GM19467 (cell line): ENCODE measurements at regions not wholly inside any gene's neighbourhood (a gene's known extent, or its start where the extent isn't known, plus 50 kb on each side); places are given as distances from the start of the nearest gene placed in this dataset.
A peak's percentile ranks its signal among the peaks of the same experiment; 100 is the strongest.

Experiments
- ATAC-seq: cut with Tn5 transposase; IDR thresholded peaks from one replicate; pipeline ENCODE4 v1.9.1; 2021; ENCODE audit warnings: mild to moderate bottlenecking, moderate library complexity; ENCODE audit not compliant: unreplicated experiment

DNA sequence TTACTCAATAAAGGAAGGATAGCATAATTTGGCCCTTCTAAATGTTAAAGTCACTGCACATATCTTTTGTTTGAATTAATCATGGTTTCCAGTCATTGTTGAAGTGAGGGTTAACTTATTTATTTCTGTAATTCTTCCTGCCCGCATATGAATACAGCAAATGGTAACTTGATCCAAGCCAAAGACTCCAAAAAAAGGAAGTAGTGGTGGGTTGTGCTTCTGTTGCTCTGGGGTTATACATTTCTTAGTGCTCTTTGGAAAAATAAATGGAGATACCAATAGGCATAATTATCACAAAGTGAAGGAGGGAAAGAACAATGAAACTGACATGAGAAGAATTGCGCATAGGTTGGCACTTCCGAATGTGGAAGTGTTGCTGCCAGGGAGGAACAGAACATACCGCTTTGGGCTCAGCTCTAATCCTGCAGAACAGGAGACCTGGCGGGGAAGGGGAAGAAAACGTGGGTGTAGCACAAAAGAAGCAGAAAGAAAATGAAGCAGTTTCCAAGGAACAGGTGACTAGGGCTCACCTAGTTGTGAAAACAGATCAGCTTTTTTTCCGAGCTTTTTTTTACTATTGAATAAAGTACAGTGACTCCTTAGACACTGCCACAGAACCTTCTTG lies 69.7 kb upstream of the TAF11L2 start:
- no peak for ATAC-seq

DNA sequence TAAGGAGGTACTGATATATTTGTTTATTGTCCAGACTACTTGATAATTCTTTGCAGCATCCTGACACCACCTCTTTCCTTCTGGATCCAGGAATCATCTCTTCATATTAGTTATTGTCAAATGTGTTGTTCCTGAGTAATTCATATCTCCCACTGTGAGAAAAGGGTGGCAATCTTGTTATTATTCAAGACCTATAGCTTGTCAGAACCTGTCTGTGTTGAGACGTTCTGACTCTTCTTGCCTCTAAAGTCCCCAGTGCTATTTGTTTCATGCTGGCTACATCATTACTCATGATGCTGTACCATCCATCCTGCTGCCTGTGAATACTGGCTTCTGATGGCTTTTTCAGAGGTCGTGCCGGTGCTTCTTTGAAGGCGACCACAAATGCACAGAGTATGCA lies 68.7 kb upstream of the TAF11L2 start:
- no peak for ATAC-seq

DNA sequence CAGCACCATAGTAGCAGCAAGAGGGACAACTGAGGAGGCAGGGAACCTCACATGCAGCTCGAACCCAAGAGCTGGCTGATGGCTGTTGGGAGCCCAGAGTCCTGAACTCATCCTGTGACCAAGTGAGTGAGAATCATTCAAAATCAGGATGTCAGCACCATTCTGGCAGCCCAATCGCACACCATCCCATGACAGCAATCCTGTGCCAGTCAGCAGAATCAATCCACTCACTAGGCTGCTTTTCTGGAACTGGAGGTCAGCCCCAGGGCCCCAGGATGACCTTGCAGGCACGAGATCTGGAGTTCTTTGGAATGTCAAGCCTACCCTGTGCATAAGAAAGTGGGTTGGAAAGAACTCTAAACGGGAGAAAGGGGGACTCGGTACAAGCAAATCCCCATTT lies 67.8 kb upstream of the TAF11L2 start:
- no peak for ATAC-seq

DNA sequence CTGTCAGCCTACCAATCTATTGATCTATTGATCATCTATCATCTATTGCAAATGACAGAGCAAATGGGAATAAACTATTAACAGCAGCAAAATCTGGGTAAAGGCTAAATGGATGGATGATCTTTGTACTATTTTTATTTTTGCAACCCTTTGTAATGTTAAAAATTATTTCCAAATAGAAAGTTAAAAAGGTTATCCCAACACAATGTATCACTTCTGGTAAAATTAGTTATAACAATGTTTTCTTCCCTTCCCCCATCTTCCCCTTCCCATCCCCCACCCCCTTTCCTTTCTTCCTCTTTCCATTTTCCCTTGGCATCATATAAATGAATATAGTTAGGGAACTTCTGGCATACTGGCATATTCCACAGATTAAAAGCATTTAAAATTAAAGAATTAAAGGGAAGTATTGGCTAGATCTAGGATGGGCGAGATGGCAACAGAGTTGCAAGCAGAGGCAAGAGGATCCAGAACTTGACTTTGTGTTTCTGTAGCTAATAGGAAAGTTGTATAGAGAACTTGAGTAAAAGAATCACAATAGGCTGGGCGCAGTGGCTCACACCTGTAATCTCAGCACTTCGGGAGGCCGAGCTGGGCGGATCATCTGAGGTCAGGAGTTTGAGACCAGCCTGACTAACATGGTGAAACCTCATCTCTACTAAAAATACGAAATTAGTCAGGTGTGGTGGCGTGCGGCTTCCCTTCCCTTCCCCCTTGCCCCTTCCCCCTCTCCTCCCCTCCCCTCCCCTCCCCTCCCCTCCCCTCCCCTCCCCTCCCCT lies 66.6 kb upstream of the TAF11L2 start:
- no peak for ATAC-seq

DNA sequence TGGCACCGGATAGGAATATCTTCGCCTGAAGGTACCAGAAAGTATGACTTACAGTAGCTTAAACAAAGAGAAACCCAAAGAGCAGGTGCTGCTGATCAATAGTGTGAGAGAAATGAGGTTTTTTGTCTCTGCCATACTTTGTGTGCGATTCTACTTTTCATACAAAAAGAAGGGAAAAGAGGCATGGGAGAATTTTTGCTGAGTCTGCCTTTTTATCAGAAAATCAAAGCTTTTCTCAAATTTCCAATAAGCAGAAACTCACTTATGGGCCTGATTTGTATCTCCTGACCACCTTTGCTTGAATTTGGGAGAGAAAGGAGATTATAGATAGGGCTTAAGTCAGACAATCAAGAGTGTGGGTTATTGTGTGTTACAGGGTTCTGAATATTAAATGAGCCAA lies 65.5 kb upstream of the TAF11L2 start:
- no peak for ATAC-seq

DNA sequence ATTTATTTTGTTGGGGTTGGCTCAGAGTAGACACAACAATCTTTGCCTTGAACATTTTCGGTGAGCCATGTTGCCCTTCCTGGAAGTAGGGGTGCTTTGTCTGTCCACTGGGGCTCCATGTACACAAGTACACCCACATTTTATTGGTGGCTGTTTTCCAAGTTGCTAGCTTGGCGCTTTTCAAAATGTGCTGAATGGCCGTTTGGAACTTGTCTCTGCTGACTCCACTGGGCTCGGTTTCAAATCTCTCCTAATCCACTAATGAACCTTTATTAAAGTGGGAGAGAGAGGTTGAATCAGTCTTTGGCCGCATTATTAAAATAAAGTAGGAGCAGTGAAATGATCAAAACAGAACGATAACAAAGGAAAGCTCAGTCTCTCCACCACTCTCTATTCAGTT lies 64.6 kb upstream of the TAF11L2 start:
- no peak for ATAC-seq

DNA sequence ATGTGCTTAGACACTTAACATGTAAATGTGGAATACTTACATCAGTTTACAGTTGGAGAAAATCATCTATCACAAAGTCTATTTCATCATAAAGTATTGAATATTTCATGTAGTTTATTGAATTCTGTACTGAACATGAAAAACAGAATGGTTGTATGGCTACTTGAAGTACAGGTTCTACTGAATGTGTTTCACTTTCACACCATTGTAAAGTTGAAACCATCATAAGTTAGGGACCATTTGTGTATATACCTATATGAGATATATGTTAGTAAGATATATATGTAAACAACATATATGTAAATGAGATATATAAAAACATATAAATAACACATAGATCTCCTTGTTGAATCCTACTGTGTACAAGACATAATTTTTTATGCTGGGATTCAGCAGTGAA lies 63.0 kb upstream of the TAF11L2 start:
- no peak for ATAC-seq

DNA sequence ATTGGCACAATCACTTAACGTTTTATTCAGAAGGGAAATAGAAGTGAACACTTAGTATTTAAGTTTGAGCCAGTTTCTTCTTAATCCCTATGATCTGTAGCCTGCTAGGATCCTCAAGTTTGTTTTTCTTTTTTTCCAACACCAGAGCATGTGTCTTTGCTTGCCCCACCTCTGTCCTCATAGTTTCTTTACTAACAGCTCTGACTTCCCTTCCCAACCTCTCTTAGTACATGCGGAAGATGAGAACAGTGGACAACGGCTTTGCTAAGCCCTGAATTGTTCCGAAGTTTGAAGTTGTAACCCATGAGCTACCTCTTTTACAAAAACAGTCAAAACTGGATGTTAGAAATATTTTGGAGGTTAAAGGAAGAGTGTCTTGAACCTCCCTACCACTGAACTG lies 61.7 kb upstream of the TAF11L2 start:
- peak; percentile 49 for ATAC-seq

DNA sequence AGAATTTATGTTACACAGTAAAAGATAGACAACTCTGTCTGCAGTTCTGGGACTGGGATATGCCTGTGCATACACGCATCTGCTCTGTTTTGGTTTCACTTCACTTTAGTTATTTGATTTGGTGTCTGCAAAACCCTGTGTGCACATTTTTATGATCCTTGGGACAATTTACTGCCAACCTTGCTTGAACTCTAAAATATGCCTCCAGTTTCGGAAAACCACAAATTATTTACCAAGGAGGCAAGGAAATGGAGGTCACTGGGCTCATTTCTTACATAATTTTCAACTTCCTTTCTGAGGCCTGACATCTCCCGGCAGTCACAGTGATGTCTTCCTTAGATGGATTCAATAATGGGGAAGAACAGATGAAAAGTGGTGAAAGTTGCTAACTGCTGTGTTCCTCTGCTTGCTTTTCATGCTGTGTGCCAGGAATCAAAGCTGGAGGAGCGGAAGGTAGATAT lies 61.2 kb upstream of the TAF11L2 start:
- ATAC-seq: peak; percentile 68

DNA sequence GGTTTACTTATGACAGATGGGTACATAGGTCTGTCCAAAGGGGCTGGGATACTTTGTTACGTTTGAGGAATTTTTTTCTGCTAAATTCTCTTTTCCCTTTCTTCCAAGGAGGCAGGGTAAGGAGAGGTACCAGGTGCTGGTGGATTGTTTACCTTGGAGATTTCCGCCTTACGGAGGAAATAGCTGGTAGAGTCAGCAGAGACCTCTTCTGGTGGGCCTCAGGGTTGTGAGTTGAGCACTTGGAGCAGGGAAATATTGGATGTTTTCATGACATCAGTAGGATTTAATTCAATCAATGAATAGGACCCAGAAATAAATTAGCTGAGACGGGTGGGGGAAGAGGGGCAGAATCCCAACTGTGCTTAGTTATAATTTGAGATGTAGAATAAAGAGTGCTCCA lies 60.0 kb upstream of the TAF11L2 start:
- ATAC-seq: no peak

DNA sequence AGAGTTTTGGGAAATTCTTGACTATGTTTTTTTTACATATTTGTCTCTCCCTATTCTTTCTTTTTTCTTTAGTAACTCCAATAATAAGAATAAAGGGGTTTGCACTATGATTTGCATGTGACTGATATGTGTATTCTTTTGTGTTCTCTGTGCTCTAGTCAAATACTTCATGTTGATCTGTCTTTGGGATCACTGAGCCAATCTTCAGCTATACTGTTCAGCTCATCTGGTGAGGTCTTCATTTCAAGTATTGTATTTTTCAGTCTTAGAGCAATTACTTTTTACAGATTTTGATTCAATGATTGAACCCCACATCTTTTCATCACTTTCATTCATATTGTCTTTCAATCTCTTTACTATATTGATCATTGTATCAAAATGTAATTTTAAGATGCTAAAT lies 58.1 kb upstream of the TAF11L2 start:
- ATAC-seq: no peak

DNA sequence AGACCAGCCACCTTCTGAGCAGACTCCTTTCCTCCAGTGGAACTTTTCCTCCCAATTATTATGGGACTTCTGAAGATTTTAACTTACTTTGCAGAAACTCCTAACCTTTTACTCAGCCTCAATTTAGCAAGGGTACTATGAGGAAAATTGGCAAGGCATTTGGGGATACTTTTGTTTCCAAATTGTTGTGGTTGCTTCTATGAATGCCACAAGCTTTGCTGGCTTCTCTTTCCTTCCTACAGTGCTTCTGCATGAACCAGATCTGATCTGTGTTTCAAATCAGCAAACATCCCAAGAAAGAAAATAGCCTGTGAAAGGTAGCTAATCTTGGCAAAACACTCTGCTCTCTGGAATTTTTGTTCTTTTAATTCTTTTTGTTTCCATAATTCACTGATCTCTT lies 57.3 kb upstream of the TAF11L2 start:
- ATAC-seq: no peak

DNA sequence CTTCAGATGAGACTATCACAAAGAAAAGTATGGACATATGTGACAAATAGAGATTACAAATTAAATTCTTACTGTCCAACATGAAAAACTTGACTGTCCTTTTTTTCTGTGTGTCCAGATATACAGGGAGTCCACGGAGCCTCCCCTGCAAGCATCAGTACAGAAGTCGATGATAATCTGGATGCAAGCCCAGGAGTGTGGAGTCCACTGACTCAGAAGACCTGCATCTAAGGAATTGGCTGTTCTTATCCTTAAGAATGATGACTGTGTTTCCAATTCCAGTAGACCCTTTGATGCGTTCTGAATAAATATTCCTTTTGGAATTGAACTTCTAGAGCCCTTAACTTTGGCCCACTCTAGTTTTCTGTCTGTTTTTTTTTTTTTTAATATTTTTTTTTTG lies 56.7 kb upstream of the TAF11L2 start:
- ATAC-seq: no peak

DNA sequence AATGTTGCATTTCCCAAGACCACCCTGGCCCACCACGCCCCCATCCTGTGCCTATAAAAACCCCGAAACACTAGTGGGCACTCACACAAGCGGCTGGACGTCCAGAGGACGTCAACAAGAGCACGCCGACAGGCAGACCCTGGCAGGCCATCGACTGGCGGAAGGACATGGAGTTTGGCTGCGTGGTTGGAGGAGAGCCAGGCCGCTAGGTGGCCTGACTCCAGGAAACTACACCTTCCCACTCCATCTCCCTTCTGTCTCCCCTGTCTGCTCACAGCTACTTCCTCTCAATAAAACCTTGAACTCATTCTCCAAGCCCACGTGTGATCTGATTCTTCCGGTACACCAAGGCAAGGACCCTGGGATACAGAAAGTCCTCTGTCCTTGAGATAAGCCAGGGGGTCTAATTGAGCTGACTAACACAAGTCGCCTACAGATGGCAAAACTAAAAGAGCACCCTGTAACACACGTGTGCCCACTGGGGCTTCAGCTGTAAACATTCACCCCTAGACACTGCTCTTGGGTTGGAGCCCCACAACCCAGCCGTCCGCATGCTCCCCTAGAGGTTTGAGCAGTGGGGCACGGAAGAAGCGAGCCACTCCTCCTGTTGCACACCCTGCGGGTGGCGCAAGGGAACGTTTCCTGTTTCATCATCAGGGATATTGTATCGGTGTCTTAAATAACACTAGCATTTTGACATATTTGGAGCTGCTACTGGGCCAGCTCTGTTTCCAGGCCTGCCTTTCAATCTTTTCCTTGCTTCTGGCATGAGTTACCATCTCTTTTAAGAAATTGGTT lies 54.5 kb upstream of the TAF11L2 start:
- no peak for ATAC-seq

DNA sequence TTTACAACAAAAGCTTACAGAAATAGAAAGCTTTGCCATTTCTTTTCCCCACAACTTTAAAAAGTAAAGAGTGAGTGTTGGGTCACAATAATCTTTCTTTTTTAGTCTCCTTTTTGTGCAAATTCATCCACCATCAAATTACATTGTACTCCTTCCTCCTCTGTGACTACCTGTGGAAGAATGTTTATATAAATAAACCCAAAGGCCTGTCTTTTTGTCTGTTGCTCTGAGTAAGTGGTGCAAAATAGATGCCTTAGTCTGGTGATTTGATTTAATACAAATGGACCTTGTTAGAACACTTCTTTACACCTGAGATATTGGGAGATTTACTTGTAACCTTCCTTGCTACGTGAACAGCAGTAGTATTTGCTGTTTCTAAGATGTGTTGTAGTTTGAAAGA lies 53.5 kb upstream of the TAF11L2 start:
- no peak for ATAC-seq

DNA sequence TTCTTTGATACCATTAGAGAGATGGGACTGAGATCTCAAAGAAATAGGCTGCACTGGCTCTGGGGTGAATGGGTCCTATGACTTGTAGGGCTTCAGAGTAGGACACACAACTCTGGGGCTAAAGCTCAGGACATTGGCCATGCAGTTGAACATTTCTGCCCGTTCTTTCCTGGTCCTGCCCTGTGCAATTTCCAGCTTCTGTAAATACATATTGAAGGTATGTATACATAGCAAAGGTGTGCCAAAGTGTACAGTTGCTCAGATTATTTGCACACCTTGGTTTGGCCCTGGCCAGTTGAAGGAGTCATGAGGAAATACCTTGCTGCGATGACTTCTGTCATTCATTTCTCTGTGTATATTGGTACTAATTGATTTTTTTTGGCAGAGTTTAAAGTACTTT lies 52.8 kb upstream of the TAF11L2 start:
- ATAC-seq: no peak
